Calu3 (cell line): ENCODE measurements at regions not wholly inside any gene's neighbourhood (a gene's known extent, or its start where the extent isn't known, plus 50 kb on each side); places are given as distances from the start of the nearest gene placed in this dataset.

Experiments used
- BruUV-seq: library from RNA; stranded (reverse); fragments of 400-500 nt; replicated peaks from 2 replicates; lab custom pipeline; 2021; lab: Mats Ljungman, UMichigan
- CTCF ChIA-PET: fragments of 300-600 bp; sonication (Branson Sonifier 250); formaldehyde crosslinking; loops from one replicate; lab custom pipeline; 2022; ENCODE audit warnings: antibody characterized with exemption; lab: Charles Lee
- DNase-seq: peaks from one replicate; pipeline ENCODE4 v3.0.0; 2022
- H3K27ac Mint-ChIP-seq: one replicate; pipeline ENCODE4 v1.8.0; 2022; ENCODE audit warnings: mixed read lengths; ENCODE audit not compliant: unreplicated experiment
- H3K27me3 Mint-ChIP-seq: one replicate; pipeline ENCODE4 v1.8.0; 2022; ENCODE audit warnings: mixed read lengths; ENCODE audit not compliant: unreplicated experiment
- H3K36me3 Mint-ChIP-seq: one replicate; pipeline ENCODE4 v1.8.0; 2022; ENCODE audit warnings: mild to moderate bottlenecking, moderate library complexity, mixed read lengths; ENCODE audit not compliant: insufficient read depth, unreplicated experiment
- H3K4me1 Mint-ChIP-seq: one replicate; pipeline ENCODE4 v1.8.0; 2022; ENCODE audit warnings: mild to moderate bottlenecking, low read depth, mixed read lengths; ENCODE audit not compliant: unreplicated experiment
- H3K4me3 Mint-ChIP-seq: one replicate; pipeline ENCODE4 v1.8.0; 2022; ENCODE audit warnings: mild to moderate bottlenecking, low read depth, moderate library complexity, mixed read lengths; ENCODE audit not compliant: unreplicated experiment
- H3K9me3 Mint-ChIP-seq: one replicate; pipeline ENCODE4 v1.8.0; 2022; ENCODE audit warnings: low read depth, mixed read lengths; ENCODE audit not compliant: unreplicated experiment
- intact Hi-C: fragments of 100-400 bp; cut with micrococcal nuclease; formaldehyde crosslinking; loops from one replicate; pipeline ENCODE4 v1.10.0; 2022; ENCODE audit not compliant: unreplicated experiment
- TF ChIP-seq, protein P1 (sequence below): fragments of 200-600 bp; IDR thresholded peaks from one replicate; pipeline ENCODE4 v1.8.0; 2022; ENCODE audit warnings: antibody characterized with exemption; ENCODE audit not compliant: unreplicated experiment

DNA sequence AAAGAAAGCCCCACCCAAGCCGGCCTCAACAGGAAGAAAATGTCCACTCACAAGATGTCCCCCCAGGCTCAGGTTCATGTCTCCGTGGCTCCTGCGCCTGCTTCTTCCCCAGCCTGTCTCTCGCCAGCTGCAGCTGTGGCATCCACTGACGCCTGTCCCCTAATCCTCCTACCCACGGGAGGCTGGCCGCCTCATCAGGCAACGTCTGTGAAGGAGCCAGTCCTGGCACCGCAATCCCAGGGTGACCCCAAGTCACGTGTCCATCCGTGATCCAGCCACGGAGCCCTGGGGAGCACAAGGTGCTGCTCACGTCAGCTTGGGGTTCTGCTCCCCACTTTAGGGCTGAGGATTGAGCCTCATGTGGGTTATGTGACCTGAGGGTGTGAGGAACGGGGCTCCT lies 640.3 kb downstream of the CDH26 start:
- Mint-ChIP-seq H3K27ac (no peak overlapping the region), H3K4me1 (no peaks in the 10 kb centered on the region), H3K27me3 (no peaks in the 10 kb centered on the region), H3K4me3 (no peak overlapping the region), H3K36me3 (no peaks in the 10 kb centered on the region), H3K9me3 (peaks cover 17% of the 10 kb centered on the region)
- no peak for DNase-seq
- no TSS peak for BruUV-seq
- intact Hi-C loops: no loop called here
- TF ChIP-seq, protein P1, sequence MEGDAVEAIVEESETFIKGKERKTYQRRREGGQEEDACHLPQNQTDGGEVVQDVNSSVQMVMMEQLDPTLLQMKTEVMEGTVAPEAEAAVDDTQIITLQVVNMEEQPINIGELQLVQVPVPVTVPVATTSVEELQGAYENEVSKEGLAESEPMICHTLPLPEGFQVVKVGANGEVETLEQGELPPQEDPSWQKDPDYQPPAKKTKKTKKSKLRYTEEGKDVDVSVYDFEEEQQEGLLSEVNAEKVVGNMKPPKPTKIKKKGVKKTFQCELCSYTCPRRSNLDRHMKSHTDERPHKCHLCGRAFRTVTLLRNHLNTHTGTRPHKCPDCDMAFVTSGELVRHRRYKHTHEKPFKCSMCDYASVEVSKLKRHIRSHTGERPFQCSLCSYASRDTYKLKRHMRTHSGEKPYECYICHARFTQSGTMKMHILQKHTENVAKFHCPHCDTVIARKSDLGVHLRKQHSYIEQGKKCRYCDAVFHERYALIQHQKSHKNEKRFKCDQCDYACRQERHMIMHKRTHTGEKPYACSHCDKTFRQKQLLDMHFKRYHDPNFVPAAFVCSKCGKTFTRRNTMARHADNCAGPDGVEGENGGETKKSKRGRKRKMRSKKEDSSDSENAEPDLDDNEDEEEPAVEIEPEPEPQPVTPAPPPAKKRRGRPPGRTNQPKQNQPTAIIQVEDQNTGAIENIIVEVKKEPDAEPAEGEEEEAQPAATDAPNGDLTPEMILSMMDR: no peak
- CTCF ChIA-PET: no interaction called here

DNA sequence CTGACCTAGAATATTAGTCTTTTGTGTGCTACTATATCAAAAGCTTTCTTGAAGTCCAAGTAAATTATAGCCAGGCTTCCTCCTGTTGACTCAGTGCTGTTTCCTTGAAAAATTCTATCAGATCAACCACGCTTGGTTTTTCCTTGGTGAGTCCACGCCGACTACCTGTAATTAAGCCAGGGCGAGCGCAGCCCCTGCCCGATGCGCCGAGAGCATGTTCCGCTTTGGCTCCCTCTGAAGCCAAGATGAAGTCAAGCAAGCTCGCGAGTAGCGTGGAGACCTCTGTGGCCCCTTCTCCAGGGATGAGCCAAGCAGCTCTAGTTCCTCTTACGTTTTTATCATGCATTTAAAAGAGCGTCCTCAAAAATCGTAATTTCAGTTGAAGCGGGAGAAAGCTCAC lies 641.2 kb downstream of the CDH26 start:
- intact Hi-C loops: no loop called here
- no peak overlapping the region for H3K4me3 Mint-ChIP-seq
- H3K36me3 Mint-ChIP-seq: no peaks in the 10 kb centered on the region
- H3K9me3 Mint-ChIP-seq: peaks cover 17% of the 10 kb centered on the region
- BruUV-seq: no TSS peak
- no peak for DNase-seq
- H3K4me1 Mint-ChIP-seq: no peaks in the 10 kb centered on the region
- no peak overlapping the region for H3K27ac Mint-ChIP-seq
- no peaks in the 10 kb centered on the region for H3K27me3 Mint-ChIP-seq
- CTCF ChIA-PET: interaction anchor here (0.7 kb wide), 1 partner anchor 1066 kb away, joined by 6 read pairs; no protein-coding TSS in a partner anchor
- TF ChIP-seq, protein P1: no peak

DNA sequence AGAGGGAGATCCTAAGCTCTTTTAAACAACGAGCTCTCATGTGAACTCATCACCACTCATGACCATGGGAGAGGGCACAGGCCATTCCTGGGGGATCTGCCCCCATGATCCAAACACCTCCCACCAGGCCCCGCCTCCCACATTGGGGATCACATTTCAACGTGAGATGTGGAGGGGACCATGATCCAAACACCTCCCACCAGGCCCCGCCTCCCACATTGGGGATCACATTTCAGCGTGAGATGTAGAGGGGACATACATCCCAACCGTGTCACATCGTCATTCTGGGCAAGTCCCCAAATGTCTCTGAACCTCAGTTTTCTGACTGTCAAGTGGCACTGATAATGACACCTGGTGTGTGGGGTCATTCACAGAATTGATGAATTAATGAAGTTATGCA lies 641.8 kb downstream of the CDH26 start:
- DNase-seq: no peak
- no peak overlapping the region for H3K27ac Mint-ChIP-seq
- no peaks in the 10 kb centered on the region for H3K36me3 Mint-ChIP-seq
- no peaks in the 10 kb centered on the region for H3K27me3 Mint-ChIP-seq
- no peaks in the 10 kb centered on the region for H3K4me1 Mint-ChIP-seq
- no TSS peak for BruUV-seq
- intact Hi-C loops: no loop called here
- peaks cover 17% of the 10 kb centered on the region for H3K9me3 Mint-ChIP-seq
- CTCF ChIA-PET: interaction anchor here (0.7 kb wide), 1 partner anchor 1065 kb away, joined by 6 read pairs; no protein-coding TSS in a partner anchor
- TF ChIP-seq, protein P1: no peak
- H3K4me3 Mint-ChIP-seq: no peak overlapping the region

DNA sequence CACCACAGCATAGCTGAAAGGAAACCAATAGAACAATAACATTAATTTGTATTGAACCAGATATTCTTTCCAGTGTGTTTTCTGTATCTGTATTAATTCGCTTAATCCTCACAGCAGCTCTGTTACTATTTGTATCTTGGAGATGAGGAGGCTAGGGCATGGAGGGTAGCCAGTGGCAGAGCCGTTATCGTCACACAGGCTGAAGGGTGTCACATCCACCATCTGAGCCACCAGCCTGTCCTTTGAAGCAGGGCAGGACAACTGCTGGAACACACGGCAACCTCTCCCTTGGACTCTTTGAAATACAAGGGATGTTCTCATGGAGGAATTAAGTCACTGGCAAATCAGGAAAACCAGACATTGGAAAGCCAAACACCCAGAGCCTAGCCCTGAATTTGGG lies 628.0 kb upstream of the CDH4 start:
- intact Hi-C loops: no loop called here
- peaks cover 10% of the 10 kb centered on the region for H3K9me3 Mint-ChIP-seq
- no peak for DNase-seq
- no peak overlapping the region for H3K27ac Mint-ChIP-seq
- no peaks in the 10 kb centered on the region for H3K27me3 Mint-ChIP-seq
- no TSS peak for BruUV-seq
- no peaks in the 10 kb centered on the region for H3K4me1 Mint-ChIP-seq
- no peak overlapping the region for H3K4me3 Mint-ChIP-seq
- CTCF ChIA-PET: no interaction called here
- TF ChIP-seq, protein P1: no peak
- H3K36me3 Mint-ChIP-seq: no peaks in the 10 kb centered on the region
